Esophagus squamous epithelium (tissue), 4 donors: ENCODE measurements at regions not wholly inside any gene's neighbourhood (a gene's known extent, or its start where the extent isn't known, plus 50 kb on each side); places are given as distances from the start of the nearest gene placed in this dataset.

Experiments
- POLR2A ChIP-seq, 4 donors: fragments of 450-650 bp; IDR thresholded peaks; one replicate each; pipeline ENCODE4 v1.6.1; 2017; ENCODE audit warnings: antibody characterized with exemption in 4 of 4, mild to moderate bottlenecking in 4 of 4, moderate library complexity in 3 of 4
- TF ChIP-seq, protein P1 (sequence below), 6 experiments: fragments of 450-650 bp in 4 of 6; fragments of 200-600 bp in 2 of 6; sonication (generic) in 2 of 6; IDR thresholded peaks; one replicate each; pipeline ENCODE4 v1.5.1; 2016 to 2019; ENCODE audit warnings: antibody characterized with exemption in 6 of 6, mild to moderate bottlenecking in 4 of 6, moderate library complexity in 4 of 6

DNA sequence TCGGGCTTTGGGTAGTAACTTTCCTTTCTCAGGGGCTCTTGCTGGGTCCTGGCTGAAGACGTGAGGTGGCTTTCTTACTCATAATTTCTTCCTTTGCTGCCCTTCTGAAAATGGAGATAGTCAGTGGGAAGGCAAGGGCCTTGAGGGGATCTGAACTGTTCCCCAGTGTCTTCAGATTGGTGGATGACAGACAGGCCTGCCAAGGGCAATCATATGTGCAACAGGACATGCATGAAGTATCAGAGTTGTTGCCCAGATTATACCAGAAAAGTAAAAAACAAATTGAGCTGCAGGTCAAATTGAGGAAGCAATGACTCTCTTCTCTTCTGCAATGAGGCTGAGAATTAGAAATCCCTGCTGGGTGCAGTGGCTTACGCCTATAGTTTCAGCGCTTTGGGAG is 71.6 kb upstream of the PAX1 start:
- TF ChIP-seq POLR2A (IDR thresholded peaks at IDR 0.05), result no peak
- TF ChIP-seq, protein P1, sequence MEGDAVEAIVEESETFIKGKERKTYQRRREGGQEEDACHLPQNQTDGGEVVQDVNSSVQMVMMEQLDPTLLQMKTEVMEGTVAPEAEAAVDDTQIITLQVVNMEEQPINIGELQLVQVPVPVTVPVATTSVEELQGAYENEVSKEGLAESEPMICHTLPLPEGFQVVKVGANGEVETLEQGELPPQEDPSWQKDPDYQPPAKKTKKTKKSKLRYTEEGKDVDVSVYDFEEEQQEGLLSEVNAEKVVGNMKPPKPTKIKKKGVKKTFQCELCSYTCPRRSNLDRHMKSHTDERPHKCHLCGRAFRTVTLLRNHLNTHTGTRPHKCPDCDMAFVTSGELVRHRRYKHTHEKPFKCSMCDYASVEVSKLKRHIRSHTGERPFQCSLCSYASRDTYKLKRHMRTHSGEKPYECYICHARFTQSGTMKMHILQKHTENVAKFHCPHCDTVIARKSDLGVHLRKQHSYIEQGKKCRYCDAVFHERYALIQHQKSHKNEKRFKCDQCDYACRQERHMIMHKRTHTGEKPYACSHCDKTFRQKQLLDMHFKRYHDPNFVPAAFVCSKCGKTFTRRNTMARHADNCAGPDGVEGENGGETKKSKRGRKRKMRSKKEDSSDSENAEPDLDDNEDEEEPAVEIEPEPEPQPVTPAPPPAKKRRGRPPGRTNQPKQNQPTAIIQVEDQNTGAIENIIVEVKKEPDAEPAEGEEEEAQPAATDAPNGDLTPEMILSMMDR (IDR thresholded peaks at IDR 0.05), result no peak
